ENCODE measurements at regions not wholly inside any gene's neighbourhood (a gene's known extent, or its start where the extent isn't known, plus 50 kb on each side); places are given as distances from the start of the nearest gene placed in this dataset.

DNA sequence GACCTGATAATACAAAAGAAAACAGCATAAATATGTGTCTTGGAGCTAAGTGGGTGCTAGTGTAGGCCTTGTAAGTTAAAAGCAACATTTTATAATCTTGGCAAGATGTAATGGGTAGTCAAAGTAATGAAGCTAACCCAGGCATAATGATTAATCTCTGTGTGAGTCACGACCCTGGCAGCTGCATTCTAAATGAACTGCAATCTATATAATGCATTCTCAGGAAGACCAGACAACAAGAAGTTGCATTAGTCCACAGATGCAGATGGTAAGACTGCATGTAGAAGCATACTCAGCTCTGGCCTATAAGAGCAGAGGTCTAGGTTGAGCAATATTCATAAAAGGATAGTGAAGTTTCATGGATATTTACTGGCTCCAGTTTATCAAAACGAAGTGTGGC lies 85.6 kb upstream of the ETAA1 start:
- no peaks in the 10 kb centered on the region for H3K4me1 ChIP-seq
- no peak for TF ChIP-seq CTCF (IDR thresholded peaks at IDR 0.05)
- DNase-seq (no peak), ATAC-seq (no peak)
- no peaks in the 10 kb centered on the region for H3K36me3 ChIP-seq (ENCODE audit: insufficient read depth in 1 of 2, low read depth in 1 of 2)
- no peak overlapping the region for H3K4me3 ChIP-seq
- H3K27me3 ChIP-seq (ENCODE audit: insufficient read depth in 3 of 3, low read length in 2 of 3) = no peaks in the 10 kb centered on the region
- H3K27ac ChIP-seq = no peak overlapping the region
- WGBS, 3 donors = 38 to 46% (median 39%) methylated on average over 2 of the region's 2 CpGs
- intact Hi-C loops (cut with DNase I) = no loop called here
- H3K9me3 ChIP-seq = no peaks in the 10 kb centered on the region

- DNase-seq = no peak
- no peaks in the 10 kb centered on the region for H3K4me1 ChIP-seq
- H3K36me3 ChIP-seq (ENCODE audit: insufficient read depth in 1 of 2, low read depth in 1 of 2) = no peaks in the 10 kb centered on the region
- 53 to 95% (median 92%) methylated on average over 1 of the region's 1 CpG for WGBS, 3 donors
- no peak overlapping the region for H3K4me3 ChIP-seq
- H3K9me3 ChIP-seq = no peaks in the 10 kb centered on the region
- intact Hi-C loops (cut with DNase I) = no loop called here
- H3K27me3 ChIP-seq (ENCODE audit: insufficient read depth in 3 of 3, low read length in 2 of 3) = no peaks in the 10 kb centered on the region
- H3K27ac ChIP-seq = no peak overlapping the region
- no peak for ATAC-seq
- no peak for TF ChIP-seq CTCF (IDR thresholded peaks at IDR 0.05)
Measured at GRCh38 chr2:67312871-67313270, 84.3 kb upstream of the ETAA1 start.

DNA sequence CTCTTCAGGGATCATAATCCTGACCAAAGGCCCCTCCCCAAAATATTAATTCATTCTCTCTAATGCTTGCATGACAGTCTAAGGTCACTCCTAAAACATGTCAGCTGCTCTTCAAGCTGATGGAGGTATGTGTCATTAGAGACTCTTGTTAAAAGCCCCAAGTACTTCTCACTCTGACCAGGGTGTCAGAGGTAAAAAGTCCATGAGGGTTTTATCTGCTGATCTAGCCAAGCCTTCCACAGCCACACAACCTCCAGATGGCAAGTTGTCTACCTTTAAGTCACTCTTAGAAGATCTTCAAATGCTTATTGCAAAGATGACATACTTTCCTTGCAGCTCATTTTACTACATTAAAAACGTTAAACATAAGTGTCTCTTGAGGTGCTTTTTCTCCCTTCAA lies 83.6 kb upstream of the ETAA1 start:
- no peak overlapping the region for H3K4me3 ChIP-seq
- H3K27ac ChIP-seq = no peak overlapping the region
- no peak for TF ChIP-seq CTCF (IDR thresholded peaks at IDR 0.05)
- ATAC-seq (no peak), DNase-seq (no peak)
- no peaks in the 10 kb centered on the region for H3K27me3 ChIP-seq (ENCODE audit: insufficient read depth in 3 of 3, low read length in 2 of 3)
- WGBS, 3 donors = 59 to 79% (median 72%) methylated on average over 1 of the region's 1 CpG
- no peaks in the 10 kb centered on the region for H3K36me3 ChIP-seq (ENCODE audit: insufficient read depth in 1 of 2, low read depth in 1 of 2)
- intact Hi-C loops (cut with DNase I) = no loop called here
- no peaks in the 10 kb centered on the region for H3K4me1 ChIP-seq
- H3K9me3 ChIP-seq = no peaks in the 10 kb centered on the region

DNA sequence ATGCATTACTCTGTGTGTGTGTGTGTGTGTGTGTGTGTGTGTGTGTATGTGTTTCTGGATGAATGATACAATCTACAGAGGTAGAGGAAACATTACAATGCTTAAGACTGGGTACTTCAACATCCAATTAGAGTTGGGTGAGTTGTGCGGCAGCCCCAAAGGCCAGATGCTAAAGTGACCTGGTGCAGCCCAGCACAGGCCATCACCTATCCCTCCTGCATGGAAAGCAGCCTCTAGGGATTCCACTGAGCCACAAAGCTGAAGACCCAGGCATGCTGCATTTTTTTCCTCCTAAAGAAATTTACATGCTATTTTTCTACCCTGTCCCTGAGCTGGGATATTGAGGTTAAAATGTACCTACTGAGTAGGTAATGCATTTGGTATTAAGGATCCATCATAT lies 79.1 kb upstream of the ETAA1 start:
- Histone ChIP-seq H3K4me1 (no peaks in the 10 kb centered on the region), H3K36me3 (ENCODE audit: insufficient read depth in 1 of 2, low read depth in 1 of 2) (no peaks in the 10 kb centered on the region), H3K27me3 (ENCODE audit: insufficient read depth in 3 of 3, low read length in 2 of 3) (no peaks in the 10 kb centered on the region), H3K27ac (no peak overlapping the region), H3K4me3 (no peak overlapping the region), H3K9me3 (no peaks in the 10 kb centered on the region)
- 82 to 92% (median 92%) methylated on average over 1 of the region's 1 CpG for WGBS, 3 donors
- DNase-seq (no peak), ATAC-seq (no peak)
- TF ChIP-seq CTCF (IDR thresholded peaks at IDR 0.05) = no peak
- intact Hi-C loops (cut with DNase I) = no loop called here

DNA sequence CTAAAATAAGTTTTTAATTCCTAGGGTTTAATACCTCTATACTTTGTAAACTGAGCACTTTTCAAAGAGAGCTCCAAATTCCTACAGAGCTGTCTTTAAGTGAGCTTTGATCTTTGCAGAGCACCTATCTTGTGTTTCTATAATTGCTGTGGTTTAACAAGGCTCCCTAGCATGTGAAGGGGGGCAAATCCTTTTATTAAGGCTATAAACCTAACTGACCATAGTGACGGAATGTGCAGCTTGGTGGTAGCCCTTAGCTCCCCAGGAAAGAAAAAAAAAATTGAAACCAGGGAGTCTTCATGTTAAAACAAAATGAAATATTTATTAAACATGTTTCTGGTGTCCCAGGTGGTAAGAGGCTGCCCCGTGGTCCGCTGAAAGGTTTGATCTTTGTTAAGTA lies 78.6 kb upstream of the ETAA1 start:
- 72 to 80% (median 75%) methylated on average over 3 of the region's 3 CpGs for WGBS, 3 donors
- Histone ChIP-seq H3K9me3 (no peaks in the 10 kb centered on the region), H3K4me1 (no peaks in the 10 kb centered on the region), H3K36me3 (ENCODE audit: insufficient read depth in 1 of 2, low read depth in 1 of 2) (no peaks in the 10 kb centered on the region), H3K4me3 (no peak overlapping the region), H3K27ac (no peak overlapping the region), H3K27me3 (ENCODE audit: insufficient read depth in 3 of 3, low read length in 2 of 3) (no peaks in the 10 kb centered on the region)
- DNase-seq = no peak
- no peak for ATAC-seq
- intact Hi-C loops (cut with DNase I) = no loop called here
- no peak for TF ChIP-seq CTCF (IDR thresholded peaks at IDR 0.05)

Data from psoas muscle (tissue), 7 donors.